ENCODE measurements at regions not wholly inside any gene's neighbourhood (a gene's known extent, or its start where the extent isn't known, plus 50 kb on each side); places are given as distances from the start of the nearest gene placed in this dataset.
"Not testable (repeated sequence)": the region's sequence is repeated elsewhere in the genome, so short reads cannot be mapped to it uniquely, and the experiment has no call there.

- DNase-seq, result no peak
These were observed 1162.5 kb downstream of the MRPL39 start for GRCh38 chr21:24444736-24445135.

GRCh38 chr21:24436236-24436635 is 1171.0 kb downstream of the MRPL39 start:
- DNase-seq, result no peak

- no peak for DNase-seq
These were observed 1178.6 kb downstream of the MRPL39 start for GRCh38 chr21:24428591-24429199.

GRCh38 chr21:24424776-24425175 is 1182.5 kb downstream of the MRPL39 start:
- no peak for DNase-seq

GRCh38 chr21:24423546-24423945 is 1183.7 kb downstream of the MRPL39 start:
- DNase-seq, result no peak

- DNase-seq, result no peak
These were observed 1186.6 kb downstream of the MRPL39 start for GRCh38 chr21:24420689-24421088.

GRCh38 chr21:24419641-24420040 is 1187.6 kb downstream of the MRPL39 start:
- DNase-seq, result not testable (repeated sequence)

GRCh38 chr21:24418671-24419070 is 1188.6 kb downstream of the MRPL39 start:
- DNase-seq, result no peak

GRCh38 chr21:24411429-24411828 is 1195.9 kb downstream of the MRPL39 start:
- DNase-seq, result no peak

GRCh38 chr21:24403221-24403620 is 1204.1 kb downstream of the MRPL39 start:
- no peak for DNase-seq

GRCh38 chr21:24395320-24395923 is 1211.9 kb downstream of the MRPL39 start:
- no peak for DNase-seq

DNA sequence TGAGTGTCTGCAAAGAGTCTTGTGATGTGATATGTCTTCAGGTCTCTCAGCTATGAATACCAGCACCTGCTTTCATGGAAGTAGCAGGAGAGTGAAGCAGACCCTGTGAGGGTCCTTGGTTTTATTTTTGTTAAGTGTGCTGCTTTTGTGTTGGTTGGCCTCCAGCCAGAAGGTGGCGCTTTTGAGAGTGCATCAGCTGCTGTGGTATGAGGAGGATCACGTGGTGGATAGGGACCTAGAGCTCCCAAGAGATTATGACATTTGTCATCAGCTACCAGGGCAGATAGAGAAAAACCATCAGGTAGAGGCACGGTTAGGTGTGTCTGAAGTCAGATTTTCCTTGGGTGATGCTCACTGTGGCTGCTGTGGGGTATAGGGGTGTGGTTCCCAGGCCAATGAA is 1232.1 kb downstream of the MRPL39 start:
- DNase-seq, result no peak

- no peak for DNase-seq
These were observed 1234.8 kb downstream of the MRPL39 start for GRCh38 chr21:24372506-24372905.

DNA sequence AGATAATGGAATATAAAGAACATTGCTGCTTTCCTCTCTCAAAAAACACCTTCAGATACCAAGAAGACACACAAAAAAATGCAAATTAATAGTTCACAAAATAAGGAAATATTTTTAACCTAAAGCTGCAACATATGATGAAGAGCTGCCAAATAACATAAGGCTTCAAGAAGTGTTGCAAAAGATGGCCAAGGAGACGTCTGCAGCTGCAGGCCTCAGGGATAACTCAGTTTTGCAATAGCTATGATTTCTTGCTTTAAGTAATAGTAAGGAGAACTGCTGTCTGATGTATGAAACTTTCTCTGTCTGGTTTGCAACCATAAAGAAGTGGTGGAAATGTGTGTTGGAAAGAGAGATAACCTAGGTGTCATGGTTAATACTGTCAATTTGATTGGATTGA is 1237.5 kb downstream of the MRPL39 start:
- no peak for DNase-seq

DNA sequence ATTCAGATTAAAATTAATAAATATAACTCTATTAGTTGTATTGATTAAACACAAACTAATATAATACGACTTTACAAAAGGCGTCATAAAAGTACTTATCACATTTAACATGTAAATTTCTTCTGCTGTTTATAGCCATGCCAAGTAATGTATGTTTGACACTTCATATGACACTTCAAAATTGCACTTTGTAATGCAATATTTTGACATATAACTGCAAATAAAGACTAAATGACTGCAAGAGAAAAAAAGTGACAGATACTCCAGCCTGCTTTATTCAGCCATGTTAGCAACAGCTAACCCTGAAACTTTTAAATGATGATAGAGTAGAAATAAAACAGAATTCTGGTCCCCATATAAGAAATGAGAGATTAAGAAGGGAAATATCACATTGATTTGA is 1238.0 kb downstream of the MRPL39 start:
- DNase-seq, result no peak

GRCh38 chr21:24367936-24368335 is 1239.3 kb downstream of the MRPL39 start:
- no peak for DNase-seq

DNA sequence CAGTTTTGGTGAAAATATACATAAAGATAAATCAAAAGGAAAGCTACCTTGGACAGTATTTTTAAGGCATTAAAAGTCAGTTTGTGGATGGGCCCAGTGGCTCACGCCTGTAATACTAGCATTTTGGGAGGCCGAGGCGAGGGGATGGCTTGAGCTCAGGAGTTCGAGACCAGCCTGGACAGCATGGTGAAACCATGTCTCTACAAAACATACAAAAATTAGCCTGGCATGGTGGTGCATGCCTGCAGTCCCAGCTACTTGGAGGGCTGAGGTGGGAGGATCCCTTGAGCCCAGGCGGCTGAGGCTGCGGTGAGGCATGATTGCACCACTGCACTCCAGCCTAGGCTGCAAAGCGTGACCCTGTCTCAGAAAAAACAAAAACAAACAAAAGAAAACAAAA is 1253.8 kb downstream of the MRPL39 start:
- no peak for DNase-seq

DNA sequence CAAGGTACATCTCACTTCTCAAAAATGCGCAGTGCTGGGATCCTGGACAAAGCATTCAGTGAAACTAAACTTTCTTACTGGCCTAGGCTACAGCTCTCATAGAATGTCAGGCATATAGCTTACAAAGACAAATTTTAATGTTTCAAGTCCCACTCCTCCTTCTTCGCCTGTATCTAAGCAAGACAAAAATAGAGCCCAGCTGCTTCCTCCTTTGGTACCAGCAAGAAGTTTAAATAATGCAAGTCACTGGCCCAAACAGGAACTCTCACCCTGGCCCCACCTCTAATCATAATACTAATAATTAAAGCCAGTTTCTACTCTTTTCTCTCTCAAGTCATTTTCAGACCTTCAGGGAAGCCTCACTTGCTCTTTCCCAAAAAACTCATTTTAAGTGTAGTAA is 1267.9 kb downstream of the MRPL39 start:
- no peak for DNase-seq

DNA sequence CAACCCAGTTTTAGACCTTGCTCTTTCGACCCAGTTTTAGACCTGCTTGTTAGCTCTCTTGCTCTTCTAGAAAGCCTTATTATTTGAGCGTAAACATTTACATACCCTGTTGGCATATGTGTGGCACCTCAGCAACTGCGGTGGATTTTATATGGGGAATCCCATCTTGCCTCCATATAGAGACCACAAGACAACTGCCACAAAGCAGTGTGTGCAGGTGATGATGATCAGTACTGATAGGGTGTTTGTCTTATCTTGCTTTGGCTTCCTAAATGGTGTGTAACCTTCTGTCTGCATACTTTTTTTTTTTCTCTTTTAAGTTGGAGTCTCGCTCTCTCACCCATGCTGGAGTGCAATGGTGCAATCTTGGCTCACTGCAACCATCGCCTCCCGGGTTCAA is 1270.8 kb downstream of the MRPL39 start:
- DNase-seq, result no peak

GRCh38 chr21:24323536-24323935 is 1283.7 kb downstream of the MRPL39 start:
- no peak for DNase-seq

DNA sequence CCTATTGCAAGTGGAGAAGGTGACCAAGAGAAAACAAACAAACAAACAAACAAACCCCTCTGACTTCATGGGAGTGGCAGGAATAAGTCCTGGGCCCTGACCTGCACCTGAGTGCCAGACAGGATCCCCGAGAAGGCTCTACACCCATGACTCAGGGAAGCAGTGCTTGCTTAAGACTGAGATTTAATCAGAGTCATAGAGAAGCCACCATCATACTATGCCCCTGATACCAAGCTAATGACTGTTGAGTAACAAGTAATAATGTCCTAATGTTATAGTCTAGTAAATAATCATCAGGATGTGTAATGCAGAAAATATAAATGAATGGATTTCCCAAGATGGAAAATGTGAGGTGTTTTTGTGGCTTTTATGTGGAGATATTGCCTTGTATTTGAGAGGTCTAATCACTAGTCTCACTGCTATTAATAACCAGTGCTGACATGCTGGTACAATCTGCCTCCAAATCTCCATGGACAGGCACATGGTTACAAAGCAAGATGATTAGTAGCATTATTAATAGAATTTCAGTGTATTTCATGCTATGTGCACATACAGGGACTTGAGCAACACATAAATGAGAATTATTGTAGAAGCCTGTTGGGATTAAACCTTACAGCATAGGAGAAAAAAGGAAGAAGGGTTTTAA is 1290.9 kb downstream of the MRPL39 start:
- no peak for DNase-seq

DNA sequence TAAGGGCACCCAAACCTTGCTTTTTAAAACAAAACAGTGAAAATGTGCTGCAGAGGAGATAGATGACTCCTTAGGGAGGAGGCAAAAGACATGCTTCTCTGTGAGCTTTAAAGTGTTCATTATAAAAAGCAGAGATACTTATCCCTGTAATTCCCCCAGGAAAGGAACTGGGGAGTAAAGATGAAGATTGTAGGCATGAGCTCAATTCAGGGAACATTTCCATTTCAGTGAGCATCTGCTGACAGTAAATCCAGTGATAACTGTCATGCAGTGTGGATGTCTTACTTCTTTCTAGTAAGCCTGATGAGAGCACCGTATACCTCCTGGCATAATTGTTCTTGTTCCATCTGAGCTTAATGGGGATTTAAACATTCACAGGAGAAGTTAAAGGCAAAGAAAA is 1296.5 kb downstream of the MRPL39 start:
- DNase-seq, result no peak

DNA sequence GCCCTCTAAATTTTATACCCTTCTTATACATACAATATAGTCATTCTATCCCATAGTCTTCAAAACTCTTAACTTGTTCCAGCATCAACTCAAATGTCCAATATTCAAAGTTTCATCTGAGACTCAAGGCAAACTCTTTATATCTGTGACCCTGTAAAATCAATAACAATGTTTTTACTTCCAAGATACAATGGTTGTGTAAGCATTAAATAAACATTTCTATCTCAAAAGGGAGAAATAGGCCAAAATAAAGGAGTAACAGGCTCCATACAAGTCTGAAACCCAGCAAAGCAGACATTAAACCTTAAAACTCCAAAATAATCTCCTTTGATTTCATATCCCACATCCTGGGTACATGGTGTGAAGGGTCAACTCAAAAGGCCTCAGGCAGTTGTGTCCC is 1299.1 kb downstream of the MRPL39 start:
- no peak for DNase-seq

DNA sequence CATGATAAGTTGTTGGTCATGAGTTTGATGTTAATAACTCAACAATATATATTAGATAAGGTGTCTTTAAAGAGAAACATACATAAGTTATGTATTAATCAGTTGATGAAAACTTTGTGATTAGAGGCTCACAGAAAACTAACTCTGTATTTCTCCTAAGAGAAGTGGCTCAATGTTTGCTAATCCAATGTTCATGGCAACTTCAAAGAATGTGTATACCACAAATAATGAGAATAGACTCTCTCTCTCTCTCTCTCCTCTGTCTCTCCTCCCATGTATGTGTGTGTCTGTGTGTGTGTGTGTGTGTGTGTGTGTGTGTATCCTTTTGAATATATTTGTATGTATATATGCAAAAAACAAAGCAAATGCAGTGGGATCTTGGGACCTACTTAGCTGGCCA is 1304.9 kb downstream of the MRPL39 start:
- no peak for DNase-seq

GRCh38 chr21:24298040-24298439 is 1309.2 kb downstream of the MRPL39 start:
- no peak for DNase-seq
